H1 (cell line): ENCODE measurements at regions not wholly inside any gene's neighbourhood (a gene's known extent, or its start where the extent isn't known, plus 50 kb on each side); places are given as distances from the start of the nearest gene placed in this dataset.

Experiments
- BRCA1 ChIP-seq: IDR thresholded peaks from 2 replicates; pipeline ENCODE4 v1.6.1; 2012; ENCODE audit warnings: low read depth, low read length, improper control_type of control experiment
- CEBPB ChIP-seq: IDR thresholded peaks from 2 replicates; pipeline ENCODE4 v1.6.1; 2012; ENCODE audit warnings: low read depth, low read length
- FOSL1 ChIP-seq: IDR thresholded peaks from 2 replicates; pipeline ENCODE4 v1.6.1; 2011; ENCODE audit warnings: mild to moderate bottlenecking, low read depth, low read length, moderate library complexity; ENCODE audit not compliant: insufficient read depth
- GTF2F1 ChIP-seq: IDR thresholded peaks from 2 replicates; pipeline ENCODE4 v1.6.1; 2012; ENCODE audit warnings: low read depth, low read length, improper control_type of control experiment, borderline replicate concordance
- JUND ChIP-seq: IDR thresholded peaks from 2 replicates; pipeline ENCODE4 v1.6.1; 2011; ENCODE audit warnings: mild to moderate bottlenecking, improper control_type of control experiment, low read length
- KDM1A ChIP-seq: fragments of 200-600, 300-600 bp; sonication (generic); IDR thresholded peaks from 2 replicates; pipeline ENCODE4 v1.7.1; 2016; ENCODE audit warnings: mild to moderate bottlenecking, low read length, borderline replicate concordance
- KDM4A ChIP-seq: IDR thresholded peaks from one replicate; pipeline ENCODE4 v1.7.1; 2012; ENCODE audit warnings: low read depth, mild to moderate bottlenecking, moderate library complexity, low read length, inconsistent platforms; ENCODE audit not compliant: severe bottlenecking
- MAX ChIP-seq: IDR thresholded peaks from 2 replicates; pipeline ENCODE4 v1.6.1; 2012; ENCODE audit warnings: inconsistent platforms
- NANOG ChIP-seq: IDR thresholded peaks from 2 replicates; pipeline ENCODE4 v1.6.1; 2011; ENCODE audit warnings: low read length, low read depth, mild to moderate bottlenecking, inconsistent platforms; ENCODE audit not compliant: insufficient read depth, poor library complexity, severe bottlenecking
- RBBP5 ChIP-seq: IDR thresholded peaks from 2 replicates; pipeline ENCODE4 v1.7.1; 2012; ENCODE audit warnings: low read depth, mild to moderate bottlenecking, inconsistent platforms, low read length, moderate library complexity, borderline replicate concordance
- RFX5 ChIP-seq: IDR thresholded peaks from 2 replicates; pipeline ENCODE4 v1.6.1; 2011; ENCODE audit warnings: low read depth, low read length, improper control_type of control experiment, borderline replicate concordance
- SIN3A ChIP-seq, 2 experiments: IDR thresholded peaks in 1 of 2; conservative IDR thresholded peaks in 1 of 2; 2 replicates each; pipeline ENCODE4 v1.6.1; 2011 to 2012; ENCODE audit warnings: low read length in 2 of 2, improper control_type of control experiment in 1 of 2, low read depth in 1 of 2, mild to moderate bottlenecking in 1 of 2
- SP1 ChIP-seq: IDR thresholded peaks from 2 replicates; pipeline ENCODE4 v1.6.1; 2011; ENCODE audit warnings: low read depth, low read length
- SP4 ChIP-seq: IDR thresholded peaks from 2 replicates; pipeline ENCODE4 v1.6.1; 2012; ENCODE audit warnings: low read length, inconsistent platforms
- TAF1 ChIP-seq: IDR thresholded peaks from 2 replicates; pipeline ENCODE4 v1.6.1; 2011; ENCODE audit warnings: mild to moderate bottlenecking, low read depth, low read length
- TF ChIP-seq, protein P1 (sequence below): IDR thresholded peaks from 2 replicates; pipeline ENCODE4 v1.6.1; 2012; ENCODE audit warnings: inconsistent platforms
- TF ChIP-seq, protein P2 (sequence below): IDR thresholded peaks from 2 replicates; pipeline ENCODE4 v1.6.1; 2012; ENCODE audit warnings: low read length, inconsistent platforms

- TF ChIP-seq KDM4A (no peak), BRCA1 (no peak), CEBPB (peak; percentile 88), JUND (0 out of 2 replicates have a peak, but pooled peaks have one; percentile 33), NANOG (no peak), MAX (no peak), FOSL1 (no peak), GTF2F1 (no peak), RBBP5 (no peak), SP1 (peak; percentile 57), TAF1 (no peak), RFX5 (no peak), SP4 (no peak), KDM1A (no peak), SIN3A (conservative IDR thresholded peaks at IDR 0.05 in 1 of 2, IDR thresholded peaks at IDR 0.05 in 1 of 2; ENCODE audit: low read depth in 1 of 2, low read length in 2 of 2) (no peak)
- TF ChIP-seq, protein P1, sequence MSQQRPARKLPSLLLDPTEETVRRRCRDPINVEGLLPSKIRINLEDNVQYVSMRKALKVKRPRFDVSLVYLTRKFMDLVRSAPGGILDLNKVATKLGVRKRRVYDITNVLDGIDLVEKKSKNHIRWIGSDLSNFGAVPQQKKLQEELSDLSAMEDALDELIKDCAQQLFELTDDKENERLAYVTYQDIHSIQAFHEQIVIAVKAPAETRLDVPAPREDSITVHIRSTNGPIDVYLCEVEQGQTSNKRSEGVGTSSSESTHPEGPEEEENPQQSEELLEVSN, result no peak
- TF ChIP-seq, protein P2, sequence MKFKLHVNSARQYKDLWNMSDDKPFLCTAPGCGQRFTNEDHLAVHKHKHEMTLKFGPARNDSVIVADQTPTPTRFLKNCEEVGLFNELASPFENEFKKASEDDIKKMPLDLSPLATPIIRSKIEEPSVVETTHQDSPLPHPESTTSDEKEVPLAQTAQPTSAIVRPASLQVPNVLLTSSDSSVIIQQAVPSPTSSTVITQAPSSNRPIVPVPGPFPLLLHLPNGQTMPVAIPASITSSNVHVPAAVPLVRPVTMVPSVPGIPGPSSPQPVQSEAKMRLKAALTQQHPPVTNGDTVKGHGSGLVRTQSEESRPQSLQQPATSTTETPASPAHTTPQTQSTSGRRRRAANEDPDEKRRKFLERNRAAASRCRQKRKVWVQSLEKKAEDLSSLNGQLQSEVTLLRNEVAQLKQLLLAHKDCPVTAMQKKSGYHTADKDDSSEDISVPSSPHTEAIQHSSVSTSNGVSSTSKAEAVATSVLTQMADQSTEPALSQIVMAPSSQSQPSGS, result no peak
Observed at GRCh38 chr9:23962101-23962500, 136.1 kb upstream of the ELAVL2 start (continued).
